Astrocyte of the cerebellum (primary cell): ENCODE measurements at regions not wholly inside any gene's neighbourhood (a gene's known extent, or its start where the extent isn't known, plus 50 kb on each side); places are given as distances from the start of the nearest gene placed in this dataset.

Experiments used
- DNase-seq: peaks from one replicate; pipeline ENCODE4 v3.0.0-alpha.2; 2011; ENCODE audit warnings: low read depth
- H3K4me3 ChIP-seq: 2 replicates; pipeline ENCODE4 v1.5.1; 2011; ENCODE audit warnings: mild to moderate bottlenecking, low read depth, low read length, moderate library complexity
- CTCF ChIP-seq: IDR thresholded peaks from 2 replicates; pipeline ENCODE4 v1.5.1; 2012; ENCODE audit warnings: low read length, low read depth, moderate library complexity, mild to moderate bottlenecking; ENCODE audit errors: missing control alignments
- in situ Hi-C: cut with HindIII; loops from 2 replicates; pipeline ENCODE4 v1.10.0; 2017; ENCODE audit warnings: low sequenced_read_pairs

GRCh38 chr13:85632526-85633195 is 166.6 kb downstream of the SLITRK6 start:
- TF ChIP-seq CTCF, result no peak
- DNase-seq, result no peak
- in situ Hi-C loops, result no loop called here
- no peak overlapping the region for H3K4me3 ChIP-seq

- TF ChIP-seq CTCF, result no peak
- in situ Hi-C loops, result no loop called here
- no peak overlapping the region for H3K4me3 ChIP-seq
- DNase-seq, result no peak
Observed at GRCh38 chr13:85631801-85632200, 167.4 kb downstream of the SLITRK6 start.

GRCh38 chr13:85626603-85627002 is 172.6 kb downstream of the SLITRK6 start:
- in situ Hi-C loops, result no loop called here
- no peak for TF ChIP-seq CTCF

GRCh38 chr13:85619321-85619720 is 179.9 kb downstream of the SLITRK6 start:
- no peak for TF ChIP-seq CTCF
- in situ Hi-C loops, result no loop called here
- DNase-seq, result no peak
- no peak overlapping the region for H3K4me3 ChIP-seq

More at GRCh38 chr13:85626603-85627002, 172.6 kb downstream of the SLITRK6 start:
- no peak overlapping the region for H3K4me3 ChIP-seq
- no peak for DNase-seq

- H3K4me3 ChIP-seq, result no peak overlapping the region
- in situ Hi-C loops, result no loop called here
- no peak for DNase-seq
- no peak for TF ChIP-seq CTCF
Observed at GRCh38 chr13:85618521-85618920, 180.7 kb downstream of the SLITRK6 start.

GRCh38 chr13:85616275-85616674 is 182.9 kb downstream of the SLITRK6 start:
- in situ Hi-C loops, result no loop called here
- TF ChIP-seq CTCF, result no peak
- DNase-seq, result no peak
- H3K4me3 ChIP-seq, result no peak overlapping the region

GRCh38 chr13:85615031-85615430 is 184.2 kb downstream of the SLITRK6 start:
- no peak overlapping the region for H3K4me3 ChIP-seq
- in situ Hi-C loops, result no loop called here
- DNase-seq, result no peak
- no peak for TF ChIP-seq CTCF
